ENCODE measurements at regions not wholly inside any gene's neighbourhood (a gene's known extent, or its start where the extent isn't known, plus 50 kb on each side); places are given as distances from the start of the nearest gene placed in this dataset.

GRCh38 chr2:59560769-59561168 lies 992.7 kb downstream of the BCL11A start:
- H3K4me3 ChIP-seq (ENCODE audit: low read length) = peak overlapping the region; percentile 48
- peaks cover 66% of the 10 kb centered on the region for H3K4me1 ChIP-seq (ENCODE audit: low read length)
- no peak for TF ChIP-seq EZH2phosphoT487 (IDR thresholded peaks at IDR 0.05; ENCODE audit: low read depth)
- no peak for TF ChIP-seq CTCF (IDR thresholded peaks at IDR 0.05; ENCODE audit: low read depth, low read length)
- H3K4me2 ChIP-seq (ENCODE audit: low read length) = peak overlapping the region; percentile 75
- H4K20me1 ChIP-seq (ENCODE audit: insufficient read depth, low read length) = no peaks in the 10 kb centered on the region
- H3K9ac ChIP-seq (ENCODE audit: low read length) = peak overlapping the region; percentile 61
- H3K27ac ChIP-seq (ENCODE audit: low read length) = peak overlapping the region; percentile 98
- no peaks in the 10 kb centered on the region for H3K79me2 ChIP-seq (ENCODE audit: low read length)
- peak overlapping the region; percentile 35; the same call in 1 of the 2 replicates for H2AFZ ChIP-seq (ENCODE audit: low read depth, low read length)
- H3K36me3 ChIP-seq (replicated peaks; ENCODE audit: low read depth, low read length) = no peaks in the 10 kb centered on the region
- no peaks in the 10 kb centered on the region for H3K9me3 ChIP-seq (ENCODE audit: insufficient read depth, low read length)
- no peaks in the 10 kb centered on the region for H3K27me3 ChIP-seq (ENCODE audit: low read depth, low read length)

- Histone ChIP-seq H3K9me3 (ENCODE audit: insufficient read depth, low read length) (no peaks in the 10 kb centered on the region), H3K79me2 (ENCODE audit: low read length) (no peaks in the 10 kb centered on the region), H3K27ac (ENCODE audit: low read length) (no peak overlapping the region), H3K4me3 (ENCODE audit: low read length) (no peak overlapping the region), H3K36me3 (replicated peaks; ENCODE audit: low read depth, low read length) (no peaks in the 10 kb centered on the region), H3K9ac (ENCODE audit: low read length) (no peak overlapping the region), H2AFZ (ENCODE audit: low read depth, low read length) (no peak overlapping the region), H4K20me1 (ENCODE audit: insufficient read depth, low read length) (no peaks in the 10 kb centered on the region), H3K27me3 (ENCODE audit: low read depth, low read length) (no peaks in the 10 kb centered on the region), H3K4me1 (ENCODE audit: low read length) (peaks cover 3% of the 10 kb centered on the region; the same call in 1 of the 2 replicates), H3K4me2 (ENCODE audit: low read length) (no peak overlapping the region)
- TF ChIP-seq EZH2phosphoT487 (IDR thresholded peaks at IDR 0.05; ENCODE audit: low read depth) (no peak), CTCF (IDR thresholded peaks at IDR 0.05; ENCODE audit: low read depth, low read length) (no peak)
Observed at GRCh38 chr2:59540864-59541263, 1012.6 kb downstream of the BCL11A start.

- Histone ChIP-seq H3K9ac (ENCODE audit: low read length) (no peak overlapping the region), H4K20me1 (ENCODE audit: insufficient read depth, low read length) (no peaks in the 10 kb centered on the region), H3K27me3 (ENCODE audit: low read depth, low read length) (no peaks in the 10 kb centered on the region), H3K4me1 (ENCODE audit: low read length) (no peaks in the 10 kb centered on the region), H3K27ac (ENCODE audit: low read length) (no peak overlapping the region), H3K4me3 (ENCODE audit: low read length) (no peak overlapping the region), H3K36me3 (replicated peaks; ENCODE audit: low read depth, low read length) (no peaks in the 10 kb centered on the region), H3K9me3 (ENCODE audit: insufficient read depth, low read length) (no peaks in the 10 kb centered on the region), H3K79me2 (ENCODE audit: low read length) (no peaks in the 10 kb centered on the region), H2AFZ (ENCODE audit: low read depth, low read length) (no peak overlapping the region), H3K4me2 (ENCODE audit: low read length) (no peak overlapping the region)
- TF ChIP-seq EZH2phosphoT487 (IDR thresholded peaks at IDR 0.05; ENCODE audit: low read depth) (no peak), CTCF (IDR thresholded peaks at IDR 0.05; ENCODE audit: low read depth, low read length) (no peak)
Observed at GRCh38 chr2:59538398-59538911, 1015.0 kb downstream of the BCL11A start.

GRCh38 chr2:59532808-59533207 lies 1020.6 kb downstream of the BCL11A start:
- H3K4me3 ChIP-seq (ENCODE audit: low read length) = no peak overlapping the region
- no peak overlapping the region for H3K27ac ChIP-seq (ENCODE audit: low read length)
- no peak overlapping the region for H3K9ac ChIP-seq (ENCODE audit: low read length)
- H2AFZ ChIP-seq (ENCODE audit: low read depth, low read length) = no peak overlapping the region
- TF ChIP-seq CTCF (IDR thresholded peaks at IDR 0.05; ENCODE audit: low read depth, low read length) (no peak), EZH2phosphoT487 (IDR thresholded peaks at IDR 0.05; ENCODE audit: low read depth) (no peak)
- H3K4me1 ChIP-seq (ENCODE audit: low read length) = no peaks in the 10 kb centered on the region
- H3K27me3 ChIP-seq (ENCODE audit: low read depth, low read length) = no peaks in the 10 kb centered on the region
- H3K4me2 ChIP-seq (ENCODE audit: low read length) = no peak overlapping the region
- H3K79me2 ChIP-seq (ENCODE audit: low read length) = no peaks in the 10 kb centered on the region
- no peaks in the 10 kb centered on the region for H4K20me1 ChIP-seq (ENCODE audit: insufficient read depth, low read length)
- H3K9me3 ChIP-seq (ENCODE audit: insufficient read depth, low read length) = no peaks in the 10 kb centered on the region
- H3K36me3 ChIP-seq (replicated peaks; ENCODE audit: low read depth, low read length) = no peaks in the 10 kb centered on the region

Data from OCI-LY3 (cell line).